RWPE1 (cell line): ENCODE measurements at regions not wholly inside any gene's neighbourhood (a gene's known extent, or its start where the extent isn't known, plus 50 kb on each side); places are given as distances from the start of the nearest gene placed in this dataset.

Experiments used
- CTCF ChIA-PET: fragments of 350-600 bp; sonication (Branson Sonifier 250); formaldehyde crosslinking; extraction: SDS; loops from one replicate; lab custom pipeline; 2021; lab: Yijun Ruan, JAX
- POLR2A ChIA-PET: fragments of 400-600 bp; formaldehyde crosslinking; extraction: SDS; loops from one replicate; lab custom pipeline; 2020; ENCODE audit warnings: antibody characterized with exemption; ENCODE audit not compliant: low non-redundant PET; lab: Yijun Ruan, JAX
- DNase-seq: peaks from one replicate; pipeline ENCODE4 v3.0.0; 2012; ENCODE audit warnings: low spot score
- H3K27ac ChIP-seq: fragments of 450-650 bp; 2 replicates; pipeline ENCODE4 v1.5.1; 2017
- TF ChIP-seq, protein P1 (sequence below): fragments of 450-650 bp; conservative IDR thresholded peaks from 2 replicates; pipeline ENCODE4 v1.5.1; 2017; ENCODE audit warnings: low read depth, mild to moderate bottlenecking

DNA sequence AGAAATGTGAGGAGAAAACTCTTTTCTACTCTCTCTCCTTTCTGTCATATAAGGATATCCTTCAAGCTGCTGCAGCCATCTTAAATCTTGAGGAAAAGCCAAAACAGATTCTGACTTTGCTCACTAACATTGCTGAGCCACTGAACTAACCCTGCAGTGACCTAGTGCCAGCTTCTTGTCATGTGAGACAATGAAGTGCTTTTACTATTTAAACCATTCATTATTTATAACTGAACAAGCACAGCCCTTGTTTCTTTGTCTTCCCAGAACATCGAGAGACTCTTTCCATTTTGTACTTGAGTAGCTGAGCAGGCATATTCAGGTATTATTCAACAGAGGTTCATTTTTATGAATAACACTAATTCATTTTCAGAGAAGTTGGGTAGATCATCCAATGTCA is 455.0 kb upstream of the TMPO start:
- POLR2A ChIA-PET = no interaction called here
- no peak overlapping the region for H3K27ac ChIP-seq
- TF ChIP-seq, protein P1, sequence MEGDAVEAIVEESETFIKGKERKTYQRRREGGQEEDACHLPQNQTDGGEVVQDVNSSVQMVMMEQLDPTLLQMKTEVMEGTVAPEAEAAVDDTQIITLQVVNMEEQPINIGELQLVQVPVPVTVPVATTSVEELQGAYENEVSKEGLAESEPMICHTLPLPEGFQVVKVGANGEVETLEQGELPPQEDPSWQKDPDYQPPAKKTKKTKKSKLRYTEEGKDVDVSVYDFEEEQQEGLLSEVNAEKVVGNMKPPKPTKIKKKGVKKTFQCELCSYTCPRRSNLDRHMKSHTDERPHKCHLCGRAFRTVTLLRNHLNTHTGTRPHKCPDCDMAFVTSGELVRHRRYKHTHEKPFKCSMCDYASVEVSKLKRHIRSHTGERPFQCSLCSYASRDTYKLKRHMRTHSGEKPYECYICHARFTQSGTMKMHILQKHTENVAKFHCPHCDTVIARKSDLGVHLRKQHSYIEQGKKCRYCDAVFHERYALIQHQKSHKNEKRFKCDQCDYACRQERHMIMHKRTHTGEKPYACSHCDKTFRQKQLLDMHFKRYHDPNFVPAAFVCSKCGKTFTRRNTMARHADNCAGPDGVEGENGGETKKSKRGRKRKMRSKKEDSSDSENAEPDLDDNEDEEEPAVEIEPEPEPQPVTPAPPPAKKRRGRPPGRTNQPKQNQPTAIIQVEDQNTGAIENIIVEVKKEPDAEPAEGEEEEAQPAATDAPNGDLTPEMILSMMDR = no peak
- DNase-seq = no peak
- CTCF ChIA-PET = no interaction called here

DNA sequence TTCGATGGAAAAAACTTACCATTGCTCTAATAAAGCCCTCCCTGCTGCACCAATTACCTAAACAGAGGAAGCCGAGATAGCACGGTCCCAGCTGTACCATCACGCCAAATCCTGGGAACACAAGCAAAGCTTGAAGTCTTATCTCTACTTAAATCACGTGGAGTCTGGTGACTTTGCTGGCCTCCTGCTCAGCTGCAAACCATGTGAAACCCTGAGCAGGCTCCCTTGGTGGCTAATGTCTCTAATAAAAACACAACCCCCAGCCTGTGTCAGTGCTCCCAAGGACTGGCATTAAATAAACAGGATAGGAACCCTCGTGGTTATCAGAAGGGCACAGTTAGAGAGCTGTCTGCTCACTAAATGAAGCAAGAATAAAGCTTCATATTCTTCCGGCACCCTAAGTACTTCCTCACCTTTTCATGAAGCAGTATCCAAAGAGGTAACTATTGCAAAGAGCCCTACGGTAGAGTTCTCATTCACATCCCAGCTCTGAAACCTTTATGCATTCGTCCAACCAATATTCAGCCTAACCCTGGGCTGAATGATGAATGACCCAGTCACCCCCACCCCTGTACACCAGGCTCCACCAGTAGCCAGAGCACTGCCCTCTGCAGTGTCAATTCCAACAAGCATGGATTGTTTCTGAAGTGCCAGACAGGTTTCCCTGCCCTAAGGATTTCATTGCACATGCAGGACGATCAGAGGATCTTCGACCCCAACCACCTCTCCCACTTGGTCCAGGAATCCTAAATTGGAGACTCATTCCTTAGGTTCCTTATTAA is 452.7 kb upstream of the TMPO start:
- ChIA-PET POLR2A (no interaction called here), CTCF (no interaction called here)
- no peak for DNase-seq
- no peak overlapping the region for H3K27ac ChIP-seq
- TF ChIP-seq, protein P1 = no peak

DNA sequence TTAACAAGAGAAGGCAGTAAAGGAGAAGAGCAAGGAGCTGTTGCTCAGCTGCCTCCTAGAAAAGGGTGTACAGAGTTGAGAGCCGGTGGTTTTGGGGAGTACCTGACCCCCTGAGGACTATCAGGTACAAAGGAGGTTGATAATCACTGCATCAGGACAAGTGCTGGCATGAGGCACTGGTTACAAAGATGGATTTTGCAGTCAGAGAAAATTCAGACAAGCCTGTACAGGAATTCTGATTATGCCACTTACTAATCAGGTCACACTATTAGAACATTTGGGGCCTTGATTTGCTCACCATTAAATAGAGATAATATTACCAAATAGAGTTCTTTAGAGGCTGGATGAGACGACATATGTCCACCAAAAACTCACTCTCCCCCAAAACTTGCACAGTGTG is 450.9 kb upstream of the TMPO start:
- TF ChIP-seq, protein P1 = no peak
- CTCF ChIA-PET = no interaction called here

DNA sequence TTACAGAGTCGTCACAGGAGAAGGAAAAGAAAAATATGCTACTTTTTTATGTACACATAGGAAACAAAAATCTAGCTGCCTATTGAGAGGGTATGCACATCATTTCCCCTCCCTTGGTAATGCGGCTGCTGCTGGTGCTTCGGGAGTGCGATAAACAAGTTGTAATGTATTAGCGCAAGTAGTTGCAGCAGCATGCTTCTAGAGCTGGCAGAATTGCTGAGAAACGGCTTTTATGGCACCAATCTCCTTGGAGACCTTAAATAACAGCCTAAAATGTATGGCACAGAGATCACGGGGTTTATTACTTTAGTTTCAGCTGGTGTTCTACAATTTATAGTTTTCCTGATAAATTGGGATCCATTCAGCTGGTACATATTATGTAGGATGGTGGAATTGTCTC is 447.6 kb upstream of the TMPO start:
- ChIA-PET POLR2A (no interaction called here), CTCF (interaction anchor here (0.6 kb wide), 1 partner anchor 638 kb away, joined by 3 read pairs; no protein-coding TSS in a partner anchor)
- no peak for DNase-seq
- TF ChIP-seq, protein P1 = no peak
- H3K27ac ChIP-seq = no peak overlapping the region

More for the DNA sequence above, 450.9 kb upstream of the TMPO start:
- H3K27ac ChIP-seq = no peak overlapping the region
- POLR2A ChIA-PET = no interaction called here
- no peak for DNase-seq

DNA sequence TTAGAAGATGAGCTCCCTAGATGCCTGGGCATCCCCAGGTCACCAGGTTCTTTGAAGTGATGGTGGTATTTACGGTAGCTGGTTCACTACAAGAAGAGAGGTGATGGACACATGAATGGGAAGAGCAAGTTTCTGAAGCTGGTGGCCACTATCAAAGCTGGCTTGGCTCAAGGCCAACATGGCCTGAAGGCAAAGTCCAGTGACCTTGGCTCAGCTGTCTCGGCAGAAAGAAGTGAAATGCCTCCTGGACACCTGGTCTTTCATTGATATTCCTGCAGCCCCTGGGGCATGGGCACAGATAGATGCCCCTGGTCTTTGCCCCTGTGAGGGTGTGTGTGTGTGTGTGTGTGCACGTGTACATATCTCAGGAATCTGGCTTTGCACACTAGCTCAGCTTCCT is 441.8 kb upstream of the TMPO start:
- POLR2A ChIA-PET = no interaction called here
- CTCF ChIA-PET = no interaction called here
- TF ChIP-seq, protein P1 = no peak
- no peak overlapping the region for H3K27ac ChIP-seq
- no peak for DNase-seq

DNA sequence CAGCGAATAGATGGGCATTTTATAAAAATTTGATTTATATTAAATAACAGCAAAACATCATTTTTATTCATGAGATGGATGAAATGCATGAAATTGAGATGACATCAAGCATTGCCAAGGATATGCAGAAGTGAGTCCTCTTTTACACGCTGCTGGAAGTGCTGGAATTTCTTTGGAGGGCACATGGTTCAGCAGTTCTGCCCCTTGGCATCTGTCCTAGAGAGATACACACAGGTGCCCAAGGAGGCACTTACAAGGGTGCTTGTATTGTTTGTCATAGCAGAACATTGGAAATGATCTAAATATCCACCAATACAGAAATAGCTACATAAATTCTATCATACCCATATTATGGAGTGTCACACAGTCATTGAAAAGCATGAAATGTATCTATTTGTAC is 441.1 kb upstream of the TMPO start:
- TF ChIP-seq, protein P1 = no peak
- ChIA-PET POLR2A (no interaction called here), CTCF (no interaction called here)
- H3K27ac ChIP-seq = no peak overlapping the region
- no peak for DNase-seq
